CD4-positive, alpha-beta T cell (primary cell): ENCODE measurements at regions not wholly inside any gene's neighbourhood (a gene's known extent, or its start where the extent isn't known, plus 50 kb on each side); places are given as distances from the start of the nearest gene placed in this dataset.
"Not testable (repeated sequence)": the region's sequence is repeated elsewhere in the genome, so short reads cannot be mapped to it uniquely, and the experiment has no call there.

Source experiments
- ATAC-seq: fragments of 200-7000 bp; cut with Tn5 transposase; one replicate; pipeline ENCODE4 v1.10.0; 2022; ENCODE audit warnings: mild to moderate bottlenecking; ENCODE audit not compliant: poor library complexity
- CTCF ChIA-PET: fragments of 350-600 bp; sonication (Branson Sonifier 250); formaldehyde crosslinking; loops from one replicate; lab custom pipeline; 2021; ENCODE audit warnings: antibody characterized with exemption, inconsistent platforms; lab: Charles Lee
- POLR2A ChIA-PET: fragments of 350-600 bp; sonication (Branson Sonifier 250); formaldehyde crosslinking; loops from one replicate; lab custom pipeline; 2021; ENCODE audit warnings: antibody characterized with exemption, inconsistent platforms; lab: Charles Lee
- DNase-seq, 14 experiments: peaks; one replicate each; pipeline ENCODE4 v3.0.0-alpha.2; 2013 to 2020; ENCODE audit warnings: mixed read lengths in 2 of 14
- H3K27ac ChIP-seq, 2 donors: one replicate each; pipeline versions ENCODE4 v1.5.1 to v1.7.0; 2013; ENCODE audit warnings: low read length in 2 of 2, low read depth in 1 of 2, mild to moderate bottlenecking in 1 of 2
- H3K27me3 ChIP-seq, 2 experiments: 1 replicate in 1 of 2; 2 replicates in 1 of 2; pipeline versions ENCODE4 v1.6.1 to v1.7.0; 2013; ENCODE audit warnings: low read length in 2 of 2, control low read depth in 1 of 2, mild to moderate bottlenecking in 1 of 2, moderate library complexity in 1 of 2; ENCODE audit not compliant: insufficient read depth in 2 of 2, control insufficient read depth in 1 of 2
- H3K36me3 ChIP-seq: one replicate; pipeline ENCODE4 v1.6.1; 2013; ENCODE audit warnings: low read length, control low read depth; ENCODE audit not compliant: insufficient read depth
- H3K4me1 ChIP-seq: one replicate; pipeline ENCODE4 v1.6.1; 2013; ENCODE audit warnings: low read length, control low read depth; ENCODE audit not compliant: insufficient read depth
- H3K4me3 ChIP-seq: one replicate; pipeline ENCODE4 v1.5.1; 2013; ENCODE audit warnings: mild to moderate bottlenecking, low read length, moderate library complexity
- H3K9me3 ChIP-seq, 2 experiments: 1 replicate in 1 of 2; 2 replicates in 1 of 2; pipeline versions ENCODE4 v1.6.1 to v1.7.0; 2013; ENCODE audit warnings: low read length in 2 of 2, mild to moderate bottlenecking in 2 of 2, control low read depth in 1 of 2, moderate library complexity in 1 of 2; ENCODE audit not compliant: control insufficient read depth in 1 of 2, insufficient read depth in 1 of 2
- H3K27ac Mint-ChIP-seq: one replicate; pipeline ENCODE4 v1.8.0; 2020; ENCODE audit warnings: mixed read lengths
- H3K27me3 Mint-ChIP-seq: one replicate; pipeline ENCODE4 v1.8.0; 2021; ENCODE audit warnings: mixed read lengths
- H3K36me3 Mint-ChIP-seq: one replicate; pipeline ENCODE4 v1.8.0; 2021; ENCODE audit warnings: low read depth, mixed read lengths
- H3K4me1 Mint-ChIP-seq: one replicate; pipeline ENCODE4 v1.8.0; 2021; ENCODE audit warnings: low read depth, mixed read lengths
- H3K4me3 Mint-ChIP-seq: one replicate; pipeline ENCODE4 v1.8.0; 2020; ENCODE audit warnings: mild to moderate bottlenecking, mixed read lengths
- H3K9me3 Mint-ChIP-seq: one replicate; pipeline ENCODE4 v1.8.0; 2020; ENCODE audit warnings: mixed read lengths
- intact Hi-C, 2 experiments: fragments of 100-400 bp; cut with DNase I in 1 of 2; cut with micrococcal nuclease in 1 of 2; formaldehyde crosslinking; loops; one replicate each; pipeline versions ENCODE4 v1.15.1 to v1.9.0; 2023 to 2025; cut with DNase I, micrococcal nuclease
- TF ChIP-seq, protein P1 (sequence below): fragments of 200-600 bp; IDR thresholded peaks from one replicate; pipeline ENCODE4 v1.8.0; 2022; ENCODE audit warnings: antibody characterized with exemption, mild to moderate bottlenecking

DNA sequence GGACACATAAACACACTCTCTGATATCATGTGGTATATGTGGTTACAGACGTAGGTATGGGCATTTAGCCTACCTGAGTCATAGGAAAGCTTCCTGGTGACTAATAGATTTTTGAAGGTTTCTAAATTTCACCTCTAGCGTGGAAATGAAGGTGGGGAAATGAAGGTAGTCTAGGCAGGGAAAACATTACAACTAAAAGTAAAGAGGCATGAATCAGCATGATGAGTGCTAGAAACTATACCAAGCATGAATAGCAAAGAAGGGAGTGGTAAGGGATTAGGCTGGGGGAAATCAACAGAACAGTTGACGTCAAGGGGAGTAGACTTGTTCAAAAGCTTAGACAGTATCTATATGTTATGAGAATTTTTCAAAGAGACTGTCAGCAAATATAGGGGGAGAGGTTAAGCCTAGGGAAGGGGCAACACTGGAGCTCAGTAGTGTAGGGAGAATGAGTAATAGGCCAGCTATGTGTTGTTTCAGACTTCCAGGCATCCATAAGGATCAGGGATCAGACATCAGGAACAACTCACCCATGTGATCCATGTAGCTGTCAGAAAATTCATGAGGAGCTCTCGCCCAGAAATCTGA is 279.3 kb upstream of the DIPK2B start:
- TF ChIP-seq, protein P1, sequence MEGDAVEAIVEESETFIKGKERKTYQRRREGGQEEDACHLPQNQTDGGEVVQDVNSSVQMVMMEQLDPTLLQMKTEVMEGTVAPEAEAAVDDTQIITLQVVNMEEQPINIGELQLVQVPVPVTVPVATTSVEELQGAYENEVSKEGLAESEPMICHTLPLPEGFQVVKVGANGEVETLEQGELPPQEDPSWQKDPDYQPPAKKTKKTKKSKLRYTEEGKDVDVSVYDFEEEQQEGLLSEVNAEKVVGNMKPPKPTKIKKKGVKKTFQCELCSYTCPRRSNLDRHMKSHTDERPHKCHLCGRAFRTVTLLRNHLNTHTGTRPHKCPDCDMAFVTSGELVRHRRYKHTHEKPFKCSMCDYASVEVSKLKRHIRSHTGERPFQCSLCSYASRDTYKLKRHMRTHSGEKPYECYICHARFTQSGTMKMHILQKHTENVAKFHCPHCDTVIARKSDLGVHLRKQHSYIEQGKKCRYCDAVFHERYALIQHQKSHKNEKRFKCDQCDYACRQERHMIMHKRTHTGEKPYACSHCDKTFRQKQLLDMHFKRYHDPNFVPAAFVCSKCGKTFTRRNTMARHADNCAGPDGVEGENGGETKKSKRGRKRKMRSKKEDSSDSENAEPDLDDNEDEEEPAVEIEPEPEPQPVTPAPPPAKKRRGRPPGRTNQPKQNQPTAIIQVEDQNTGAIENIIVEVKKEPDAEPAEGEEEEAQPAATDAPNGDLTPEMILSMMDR, result no peak
- Histone ChIP-seq H3K9me3 (no peaks in the 10 kb centered on the region), H3K27ac (no peak overlapping the region), H3K36me3 (no peaks in the 10 kb centered on the region), H3K27me3 (no peaks in the 10 kb centered on the region), H3K4me3 (no peak overlapping the region), H3K4me1 (no peaks in the 10 kb centered on the region)
- ATAC-seq (no peak), DNase-seq (no peak)
- H3K36me3 Mint-ChIP-seq, result no peaks in the 10 kb centered on the region
- H3K4me3 Mint-ChIP-seq, result no peak overlapping the region
- H3K27me3 Mint-ChIP-seq, result peaks cover 10% of the 10 kb centered on the region
- peaks cover 3% of the 10 kb centered on the region for H3K9me3 Mint-ChIP-seq
- no peaks in the 10 kb centered on the region for H3K4me1 Mint-ChIP-seq
- CTCF ChIA-PET, result no interaction called here
- POLR2A ChIA-PET, result no interaction called here
- intact Hi-C loops, result no loop called here
- H3K27ac Mint-ChIP-seq, result no peak overlapping the region

GRCh38 chrX:45479196-45479834 is 278.6 kb upstream of the DIPK2B start:
- Mint-ChIP-seq H3K36me3 (no peaks in the 10 kb centered on the region), H3K9me3 (peaks cover 3% of the 10 kb centered on the region), H3K27me3 (peaks cover 10% of the 10 kb centered on the region), H3K4me3 (no peak overlapping the region), H3K27ac (no peak overlapping the region), H3K4me1 (no peaks in the 10 kb centered on the region)
- ChIA-PET CTCF (no interaction called here), POLR2A (no interaction called here)
- TF ChIP-seq, protein P1, result no peak
- Histone ChIP-seq H3K27me3 (no peaks in the 10 kb centered on the region), H3K4me3 (no peak overlapping the region), H3K27ac (no peak overlapping the region), H3K9me3 (no peaks in the 10 kb centered on the region), H3K4me1 (no peaks in the 10 kb centered on the region), H3K36me3 (no peaks in the 10 kb centered on the region)
- DNase-seq (no peak), ATAC-seq (no peak)
- intact Hi-C loops, result no loop called here

- H3K9me3 Mint-ChIP-seq, result no peaks in the 10 kb centered on the region
- Histone ChIP-seq H3K4me1 (no peaks in the 10 kb centered on the region), H3K36me3 (no peaks in the 10 kb centered on the region), H3K27me3 (no peaks in the 10 kb centered on the region), H3K9me3 (no peaks in the 10 kb centered on the region), H3K4me3 (no peak overlapping the region), H3K27ac (no peak overlapping the region)
- DNase-seq (no peak), ATAC-seq (no peak)
- ChIA-PET CTCF (interaction anchor here (0.8 kb wide), 1 partner anchor 15 kb away, joined by 3 read pairs; no protein-coding TSS in a partner anchor), POLR2A (no interaction called here)
- no peak overlapping the region for H3K27ac Mint-ChIP-seq
- H3K4me3 Mint-ChIP-seq, result no peak overlapping the region
- H3K27me3 Mint-ChIP-seq, result peaks cover 9% of the 10 kb centered on the region
- intact Hi-C loops, result no loop called here
- TF ChIP-seq, protein P1, result no peak
- no peaks in the 10 kb centered on the region for H3K4me1 Mint-ChIP-seq
- no peaks in the 10 kb centered on the region for H3K36me3 Mint-ChIP-seq
These were observed 272.3 kb upstream of the DIPK2B start for GRCh38 chrX:45472968-45473367.

DNA sequence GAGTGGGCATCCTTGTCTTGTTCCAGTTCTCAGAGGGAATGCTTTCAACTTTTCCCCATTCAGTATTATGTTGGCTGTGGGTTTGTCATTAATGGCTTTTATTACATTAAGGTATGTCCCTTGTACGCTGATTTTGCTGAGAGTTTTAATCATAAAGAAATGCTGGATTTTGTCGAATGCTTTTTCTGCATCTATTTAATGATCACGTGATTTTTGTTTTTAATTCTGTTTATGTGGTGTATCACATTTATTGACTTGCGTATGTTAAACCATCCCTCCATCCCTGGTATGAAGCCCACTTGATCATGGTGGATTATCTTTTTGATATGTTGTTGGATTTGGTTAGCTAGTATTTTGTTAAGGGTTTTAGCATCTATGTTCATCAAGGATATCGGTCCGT is 266.9 kb upstream of the DIPK2B start:
- H3K9me3 Mint-ChIP-seq, H3K4me3 Mint-ChIP-seq, H3K27me3 Mint-ChIP-seq, H3K36me3 Mint-ChIP-seq, H3K27ac Mint-ChIP-seq, ATAC-seq, intact Hi-C loops, DNase-seq, H3K4me1 ChIP-seq, H3K4me1 Mint-ChIP-seq, POLR2A ChIA-PET, H3K4me3 ChIP-seq, H3K9me3 ChIP-seq, CTCF ChIA-PET, H3K36me3 ChIP-seq, H3K27ac ChIP-seq, H3K27me3 ChIP-seq: not testable (repeated sequence)

DNA sequence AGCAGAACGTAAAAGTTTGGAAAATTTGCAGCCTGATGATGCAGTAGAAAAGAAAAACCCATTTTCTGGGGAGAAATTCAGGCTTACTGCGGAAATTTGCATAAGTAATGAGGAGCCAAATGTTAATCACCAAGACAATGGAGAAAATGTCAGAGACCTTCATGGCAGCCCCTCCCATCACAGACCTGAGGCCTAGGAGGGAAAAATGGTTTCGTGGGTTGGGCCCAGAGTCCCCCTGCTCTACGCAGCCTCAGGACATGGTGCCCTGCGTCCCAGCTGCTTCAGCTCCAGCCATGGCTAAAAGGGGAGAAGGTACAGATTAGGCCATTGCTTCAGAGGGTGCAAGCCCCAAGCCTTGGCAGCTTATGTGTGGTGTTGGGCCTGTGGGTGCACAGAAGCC is 255.1 kb upstream of the DIPK2B start:
- H3K36me3 ChIP-seq, ATAC-seq, H3K9me3 Mint-ChIP-seq, H3K4me1 ChIP-seq, CTCF ChIA-PET, H3K27me3 ChIP-seq, H3K9me3 ChIP-seq, intact Hi-C loops, H3K36me3 Mint-ChIP-seq, H3K4me1 Mint-ChIP-seq, H3K4me3 ChIP-seq, H3K27me3 Mint-ChIP-seq, H3K27ac Mint-ChIP-seq, DNase-seq, H3K27ac ChIP-seq, H3K4me3 Mint-ChIP-seq, POLR2A ChIA-PET: not testable (repeated sequence)
